Esophagus muscularis mucosa (tissue), 3 donors: ENCODE measurements at regions not wholly inside any gene's neighbourhood (a gene's known extent, or its start where the extent isn't known, plus 50 kb on each side); places are given as distances from the start of the nearest gene placed in this dataset.

Experiments used
- POLR2A ChIP-seq: fragments of 450-650 bp; IDR thresholded peaks from one replicate; pipeline ENCODE4 v1.6.1; 2017; ENCODE audit warnings: antibody characterized with exemption, moderate library complexity, mild to moderate bottlenecking, low read depth
- POLR2AphosphoS5 ChIP-seq, 2 donors: sonication (generic); formaldehyde crosslinking; IDR thresholded peaks; one replicate each; pipeline ENCODE4 v1.6.1; 2017; ENCODE audit warnings: antibody characterized with exemption in 2 of 2
- TF ChIP-seq, protein P1 (sequence below), 3 experiments: fragments of 200-600 bp in 2 of 3; fragments of 450-650 bp in 1 of 3; sonication (generic) in 2 of 3; IDR thresholded peaks; one replicate each; pipeline ENCODE4 v1.5.1; 2017 to 2019; ENCODE audit warnings: antibody characterized with exemption in 3 of 3, mild to moderate bottlenecking in 2 of 3, moderate library complexity in 1 of 3

DNA sequence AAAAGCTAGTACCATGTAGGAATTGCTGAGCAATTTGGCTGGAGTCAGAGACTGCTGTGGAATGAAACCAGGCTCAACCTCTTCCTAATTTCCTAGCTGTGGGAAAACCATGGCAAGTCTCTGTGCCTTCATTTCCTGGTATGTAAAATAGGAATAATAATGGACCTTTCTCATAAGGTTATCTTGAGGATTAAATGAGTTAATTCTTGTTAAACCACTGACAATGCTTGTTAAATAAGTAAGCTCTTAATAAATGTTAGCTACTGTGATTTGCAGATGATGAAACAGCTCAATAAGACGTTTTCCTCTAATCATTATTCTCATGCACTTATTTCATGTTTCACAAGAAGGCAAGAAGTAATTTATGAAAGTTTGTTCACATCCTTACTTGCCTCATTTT lies 346.7 kb downstream of the RND3 start:
- no peak for TF ChIP-seq POLR2A
- no peak for TF ChIP-seq POLR2AphosphoS5 (IDR thresholded peaks at IDR 0.05)
- TF ChIP-seq, protein P1, sequence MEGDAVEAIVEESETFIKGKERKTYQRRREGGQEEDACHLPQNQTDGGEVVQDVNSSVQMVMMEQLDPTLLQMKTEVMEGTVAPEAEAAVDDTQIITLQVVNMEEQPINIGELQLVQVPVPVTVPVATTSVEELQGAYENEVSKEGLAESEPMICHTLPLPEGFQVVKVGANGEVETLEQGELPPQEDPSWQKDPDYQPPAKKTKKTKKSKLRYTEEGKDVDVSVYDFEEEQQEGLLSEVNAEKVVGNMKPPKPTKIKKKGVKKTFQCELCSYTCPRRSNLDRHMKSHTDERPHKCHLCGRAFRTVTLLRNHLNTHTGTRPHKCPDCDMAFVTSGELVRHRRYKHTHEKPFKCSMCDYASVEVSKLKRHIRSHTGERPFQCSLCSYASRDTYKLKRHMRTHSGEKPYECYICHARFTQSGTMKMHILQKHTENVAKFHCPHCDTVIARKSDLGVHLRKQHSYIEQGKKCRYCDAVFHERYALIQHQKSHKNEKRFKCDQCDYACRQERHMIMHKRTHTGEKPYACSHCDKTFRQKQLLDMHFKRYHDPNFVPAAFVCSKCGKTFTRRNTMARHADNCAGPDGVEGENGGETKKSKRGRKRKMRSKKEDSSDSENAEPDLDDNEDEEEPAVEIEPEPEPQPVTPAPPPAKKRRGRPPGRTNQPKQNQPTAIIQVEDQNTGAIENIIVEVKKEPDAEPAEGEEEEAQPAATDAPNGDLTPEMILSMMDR (IDR thresholded peaks at IDR 0.05): no peak
